ENCODE measurements at regions not wholly inside any gene's neighbourhood (a gene's known extent, or its start where the extent isn't known, plus 50 kb on each side); places are given as distances from the start of the nearest gene placed in this dataset.

DNA sequence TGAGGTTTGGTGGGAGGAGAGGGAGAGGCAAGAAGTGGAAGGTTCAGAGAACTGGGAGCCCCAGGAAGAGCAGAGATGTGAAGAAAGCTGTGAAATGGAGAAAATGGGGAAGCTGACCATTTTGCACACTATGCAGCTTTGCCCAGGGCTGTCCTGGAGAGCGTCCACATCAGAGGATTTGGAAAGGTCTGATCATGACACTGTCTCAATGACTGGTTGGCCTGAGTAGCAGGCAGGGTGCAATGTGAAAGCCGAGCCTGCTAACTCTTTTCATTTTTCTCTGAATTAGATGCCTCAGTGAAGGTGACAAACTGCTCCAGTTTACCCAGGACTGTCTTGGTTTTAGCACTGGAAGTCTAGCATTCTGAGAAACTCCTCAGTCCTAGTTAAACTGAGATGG, 330.1 kb upstream of the RPS6KA3 start:
- no peak for FAIRE-seq

GRCh38 chrX:20595928-20596575, 329.3 kb upstream of the RPS6KA3 start:
- FAIRE-seq, result no peak

DNA sequence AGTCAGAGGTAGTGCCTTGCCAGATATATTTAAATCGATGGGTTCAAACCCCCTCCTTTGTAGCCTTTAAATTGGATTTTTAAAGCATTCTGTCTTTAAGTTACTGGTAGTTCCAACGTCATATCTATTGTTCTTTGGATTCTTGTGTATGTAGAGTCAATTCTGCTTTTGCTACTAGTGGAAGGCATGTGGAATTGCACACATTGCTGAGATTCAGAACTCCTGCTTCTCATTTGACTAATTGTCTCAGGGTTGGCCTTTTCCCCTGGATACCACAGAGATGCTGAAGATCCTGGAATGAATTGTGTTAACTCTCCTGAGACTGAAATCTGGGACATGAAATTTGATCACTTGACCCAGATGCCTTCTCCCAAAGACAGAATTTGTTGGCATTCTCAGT, 328.3 kb upstream of the RPS6KA3 start:
- no peak for FAIRE-seq

- FAIRE-seq, result no peak
Observed at GRCh38 chrX:20593836-20594235, 327.1 kb upstream of the RPS6KA3 start.

DNA sequence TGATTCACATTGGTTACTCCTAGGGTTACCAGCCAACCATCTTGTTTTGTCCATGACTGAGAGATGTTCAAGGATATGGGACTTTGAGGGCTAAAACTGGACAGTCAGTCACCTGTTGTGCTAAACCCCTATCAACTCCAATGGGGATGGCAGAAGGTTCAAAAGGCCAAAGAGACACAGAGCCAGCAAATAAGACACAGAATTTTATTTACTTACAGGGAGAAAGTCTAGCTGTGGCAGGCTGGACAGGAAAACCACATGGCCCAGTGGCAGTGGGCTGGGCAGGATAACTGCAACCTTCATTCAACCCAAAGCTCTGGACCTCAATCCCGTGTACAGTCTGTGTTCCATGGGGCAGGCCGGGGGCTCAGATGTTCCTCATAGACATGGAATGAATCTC, 326.7 kb upstream of the RPS6KA3 start:
- no peak for FAIRE-seq

GRCh38 chrX:20591246-20591645, 324.5 kb upstream of the RPS6KA3 start:
- FAIRE-seq, result no peak

DNA sequence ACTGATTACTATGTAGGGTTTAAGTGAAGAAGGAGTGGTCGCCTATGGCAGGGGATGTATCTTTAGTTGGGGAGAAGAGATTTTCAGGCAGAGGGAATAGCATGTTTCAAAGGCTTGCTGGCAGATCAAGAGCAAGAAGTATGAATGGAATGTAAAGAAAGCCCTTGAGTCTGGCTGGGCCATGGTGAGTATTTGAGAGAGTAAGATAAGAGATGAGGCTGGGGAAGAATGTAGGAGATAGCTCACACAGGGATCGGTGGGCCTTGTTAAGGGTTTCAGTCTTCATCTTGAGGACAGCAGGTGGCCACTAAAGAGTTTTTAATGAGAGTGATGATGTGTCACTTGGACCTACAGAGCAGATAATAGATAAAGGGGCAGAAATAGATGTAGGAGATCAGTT, 319.1 kb upstream of the RPS6KA3 start:
- no peak for FAIRE-seq

GRCh38 chrX:20571611-20572010, 304.9 kb upstream of the RPS6KA3 start:
- FAIRE-seq, result no peak

DNA sequence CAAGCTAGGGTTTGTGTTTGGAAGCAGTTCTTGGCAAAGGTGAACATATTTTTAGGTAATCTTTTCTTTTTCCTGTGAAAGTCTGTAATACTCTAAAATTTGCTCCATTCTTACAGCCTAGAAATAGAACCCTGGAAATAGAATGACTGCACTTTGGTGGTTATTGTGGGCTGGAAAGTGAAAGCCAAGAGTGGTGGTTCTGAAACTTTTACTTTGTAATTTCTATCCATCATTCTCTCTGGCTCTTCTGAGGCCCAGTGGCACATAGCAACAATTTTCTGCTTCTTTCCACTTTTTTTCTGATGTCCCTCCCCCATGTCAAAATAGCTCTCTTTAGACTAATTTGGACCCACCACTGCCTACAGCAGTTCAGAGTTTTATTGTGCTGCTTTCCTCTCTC, 300.4 kb upstream of the RPS6KA3 start:
- no peak for FAIRE-seq

DNA sequence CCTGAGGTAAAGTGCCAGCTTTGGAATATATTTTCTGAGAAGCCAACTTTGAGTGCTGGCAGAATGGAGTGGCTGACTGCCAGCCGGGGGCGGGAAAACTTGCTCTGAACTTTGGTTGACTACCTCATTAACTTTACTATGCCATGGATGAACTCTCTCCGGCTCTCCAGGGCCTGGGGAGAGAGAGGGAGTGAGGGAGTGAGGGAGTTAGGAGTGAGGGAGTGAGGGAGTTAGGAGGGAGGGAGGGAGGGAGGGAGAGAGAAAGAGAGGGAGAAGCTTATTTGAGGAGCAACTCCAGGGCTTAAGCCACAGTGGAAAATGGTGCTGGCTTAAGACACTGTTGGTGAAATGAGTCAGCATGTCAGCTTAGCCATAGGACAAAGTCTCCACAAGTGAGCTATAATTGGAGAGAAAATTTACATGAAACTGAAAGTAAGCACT, 280.9 kb upstream of the RPS6KA3 start:
- no peak for FAIRE-seq

- FAIRE-seq, result no peak
Observed at GRCh38 chrX:20545538-20545937, 278.8 kb upstream of the RPS6KA3 start.

- FAIRE-seq, result no peak
Observed at GRCh38 chrX:20542072-20542471, 275.4 kb upstream of the RPS6KA3 start.

- no peak for FAIRE-seq
Observed at GRCh38 chrX:20538974-20539373, 272.3 kb upstream of the RPS6KA3 start.

- FAIRE-seq, result no peak
Observed at GRCh38 chrX:20531667-20532066, 265.0 kb upstream of the RPS6KA3 start.

DNA sequence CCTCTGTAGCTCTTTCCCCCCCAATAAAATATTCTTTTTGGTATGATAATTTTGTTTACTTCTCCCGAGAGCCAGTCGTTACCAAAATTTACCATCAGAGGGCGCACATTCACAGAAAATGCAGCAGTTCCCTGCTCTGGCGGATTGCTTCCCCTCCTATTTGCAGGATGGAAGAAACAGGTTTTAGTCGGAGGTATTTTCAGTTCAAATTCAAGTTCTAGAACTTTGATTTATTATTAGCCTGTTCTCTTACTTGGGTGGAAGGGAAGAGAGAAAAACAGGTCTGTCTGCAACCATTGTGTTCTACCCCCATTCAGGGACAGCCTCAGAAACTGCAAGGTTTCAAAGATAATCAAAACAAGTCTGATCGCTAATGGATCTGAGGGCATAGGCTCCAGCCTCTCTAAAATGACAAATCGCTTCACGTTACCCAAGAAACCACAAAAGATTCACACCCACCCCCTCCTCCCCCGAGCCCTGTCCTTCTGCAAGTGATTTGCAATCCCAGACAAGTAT, 263.8 kb upstream of the RPS6KA3 start:
- peak; percentile 33 for FAIRE-seq

- no peak for FAIRE-seq
Observed at GRCh38 chrX:20529711-20530110, 263.0 kb upstream of the RPS6KA3 start.

DNA sequence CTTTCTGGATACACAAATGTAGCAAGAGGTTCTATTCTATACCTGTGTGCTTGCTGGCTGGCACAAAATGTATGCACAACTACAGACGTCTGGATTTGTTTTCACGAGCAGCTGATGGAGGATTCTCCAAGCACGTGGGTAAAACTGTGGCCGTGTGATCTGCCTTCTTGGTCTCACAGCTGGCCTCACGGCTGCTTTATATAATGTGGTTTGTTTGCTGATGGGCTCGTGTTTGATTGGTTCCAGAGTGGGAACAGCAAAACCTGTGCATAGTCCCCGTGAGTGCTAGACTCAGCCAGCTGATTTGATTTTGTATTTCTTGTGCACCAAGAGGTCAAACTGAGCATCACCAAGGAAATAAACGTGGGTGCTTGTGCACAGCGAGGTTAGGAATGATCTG, 262.6 kb upstream of the RPS6KA3 start:
- no peak for FAIRE-seq

DNA sequence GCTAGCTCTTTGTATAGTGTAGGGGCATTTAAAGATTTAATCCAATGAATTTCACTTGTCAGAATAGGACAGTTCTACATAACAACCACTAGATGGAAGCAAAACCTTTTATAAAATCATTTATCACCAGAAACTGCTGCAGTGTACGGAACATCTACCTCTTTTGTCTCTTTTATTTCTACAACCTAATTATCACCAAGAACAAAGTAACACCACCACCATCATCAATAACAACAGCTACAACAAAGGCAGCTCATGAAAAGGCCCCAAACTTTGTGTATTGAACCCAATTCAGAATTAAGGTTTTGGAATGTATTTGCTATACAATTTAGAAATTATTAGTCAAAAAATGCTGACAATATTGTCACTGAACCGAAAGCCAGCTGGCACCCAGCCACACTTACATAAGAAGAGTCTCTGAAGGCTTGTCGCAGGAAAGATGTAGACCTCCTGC, 260.9 kb upstream of the RPS6KA3 start:
- FAIRE-seq, result peak; percentile 82

DNA sequence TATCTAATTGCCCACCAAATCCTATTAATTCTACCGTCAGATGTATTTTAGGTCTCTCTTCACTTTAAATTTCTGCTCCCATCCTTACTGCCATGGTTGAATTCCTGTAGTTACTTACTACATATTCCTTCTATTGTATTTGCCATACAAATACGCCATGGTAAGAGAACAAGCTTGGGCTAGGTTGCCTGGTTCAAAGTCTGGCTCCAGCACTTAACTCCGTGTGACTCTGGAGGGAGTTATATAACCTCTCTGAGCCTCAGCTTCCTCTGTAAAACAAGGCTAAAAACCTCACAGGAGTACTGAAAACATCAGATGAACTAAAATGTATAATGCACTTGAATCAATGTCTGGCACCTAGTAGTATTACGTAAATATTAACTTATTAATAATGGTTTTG, 260.3 kb upstream of the RPS6KA3 start:
- FAIRE-seq, result no peak

DNA sequence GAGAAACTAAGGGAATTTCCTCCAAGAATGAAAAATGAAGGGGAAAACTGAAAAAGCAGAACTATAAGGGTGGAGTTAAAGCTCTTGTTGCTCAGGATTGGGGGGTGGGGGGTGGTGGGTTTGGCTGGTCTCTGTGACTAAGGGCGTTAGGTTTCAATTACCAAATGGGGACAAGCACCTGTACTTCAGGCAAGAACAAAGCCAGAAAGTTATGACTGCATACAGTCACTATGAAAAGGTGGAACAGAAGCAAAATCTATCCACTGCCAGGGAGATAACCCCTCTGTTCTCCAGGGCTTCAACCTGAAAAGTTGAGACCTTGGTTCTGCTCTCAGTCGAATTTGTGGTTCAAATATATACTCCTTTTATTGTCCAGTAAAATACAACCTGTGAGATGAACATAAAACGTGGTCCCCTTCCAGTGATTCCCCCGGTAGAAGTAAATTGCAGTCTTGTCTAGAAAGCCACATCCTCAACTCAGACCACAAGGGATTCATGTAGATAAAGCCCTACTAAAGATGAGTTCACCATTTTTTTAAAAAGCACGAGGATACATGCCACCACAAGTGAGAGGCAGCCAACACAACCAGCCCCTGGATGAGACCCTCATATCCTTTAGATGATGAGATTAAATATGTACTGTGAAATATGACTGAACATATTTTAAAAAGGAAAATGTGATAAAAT, 257.1 kb upstream of the RPS6KA3 start:
- FAIRE-seq, result no peak

DNA sequence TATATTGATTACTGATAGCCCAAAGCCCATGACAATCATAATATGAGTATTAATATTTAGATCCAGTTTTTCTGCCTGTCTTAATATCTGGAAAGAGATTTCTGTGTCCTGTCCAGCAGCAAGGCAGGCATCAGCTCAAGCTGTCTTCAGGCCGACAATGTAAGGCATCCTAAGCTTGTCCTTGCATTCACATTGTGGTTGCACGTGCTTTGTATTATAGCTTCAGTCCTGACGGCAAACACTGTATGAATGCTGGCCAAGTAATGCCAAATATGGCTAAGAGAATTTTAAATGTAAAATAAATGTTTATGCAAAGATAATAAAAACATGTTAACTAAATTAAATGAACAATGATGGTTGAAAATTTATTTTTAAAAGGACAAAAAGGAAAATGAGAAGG, 255.7 kb upstream of the RPS6KA3 start:
- no peak for FAIRE-seq

DNA sequence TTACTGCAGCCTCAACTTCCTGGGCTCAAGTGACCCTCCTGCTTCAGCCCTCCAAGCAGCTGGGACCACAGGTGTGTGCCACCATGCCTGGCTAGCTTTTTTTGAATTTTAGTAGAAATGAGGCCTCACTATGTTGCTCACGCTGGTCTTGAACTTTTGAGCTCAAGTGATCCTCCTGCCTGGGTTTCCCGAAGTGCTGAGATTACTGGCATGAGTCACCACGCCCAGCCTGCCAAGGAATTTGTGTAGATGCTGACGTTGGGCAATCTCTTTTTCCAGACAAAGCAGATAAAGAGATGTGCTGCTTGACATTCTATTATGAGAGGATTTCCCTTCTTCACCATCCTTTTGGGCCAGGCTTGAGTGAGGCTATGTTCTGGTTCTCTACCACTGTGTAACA, 254.5 kb upstream of the RPS6KA3 start:
- no peak for FAIRE-seq

- no peak for FAIRE-seq
Observed at GRCh38 chrX:20519826-20520225, 253.1 kb upstream of the RPS6KA3 start.

DNA sequence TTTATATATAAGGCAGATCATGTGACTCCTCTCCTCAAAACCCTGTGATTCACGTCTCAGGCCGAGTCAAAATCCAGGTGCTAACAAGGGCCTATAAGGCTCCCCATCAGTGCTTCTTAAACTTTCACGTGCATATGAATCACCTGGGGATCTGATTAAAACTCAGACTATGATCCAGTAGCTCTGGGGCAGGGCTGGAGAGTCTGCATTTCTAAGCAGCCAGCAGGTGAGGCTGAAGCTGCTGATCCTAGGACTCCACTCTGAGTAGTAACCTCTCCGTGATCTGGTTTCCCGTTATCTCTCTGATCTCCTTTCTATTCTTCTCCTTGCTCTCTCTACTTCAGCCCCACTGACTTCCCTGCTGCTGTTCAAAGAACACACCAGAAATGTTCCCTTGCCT, 252.4 kb upstream of the RPS6KA3 start:
- no peak for FAIRE-seq

GRCh38 chrX:20517565-20517964, 250.9 kb upstream of the RPS6KA3 start:
- FAIRE-seq, result no peak

Measured in G401.6 (cell line).